ENCODE measurements at regions not wholly inside any gene's neighbourhood (a gene's known extent, or its start where the extent isn't known, plus 50 kb on each side); places are given as distances from the start of the nearest gene placed in this dataset.

DNA sequence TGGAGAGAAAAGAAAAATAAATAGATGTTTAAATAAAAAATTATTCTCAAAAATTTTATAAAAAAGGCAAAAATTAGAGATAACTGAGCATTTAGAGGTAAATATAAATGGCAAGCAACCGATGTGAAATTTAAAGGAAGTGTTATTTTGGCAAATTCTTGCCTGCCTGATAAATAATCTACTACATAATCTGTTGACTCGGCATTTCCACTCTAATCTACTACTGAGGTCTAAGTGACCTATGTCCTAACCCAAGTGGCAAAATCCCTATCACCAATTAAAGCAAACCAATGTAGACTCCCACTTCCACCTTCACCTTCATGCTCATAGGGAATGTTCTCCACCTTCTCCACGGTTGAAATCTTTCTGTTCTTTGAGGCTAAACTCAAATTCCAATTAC lies 1124.1 kb upstream of the CDH2 start:
- TF ChIP-seq SNRNP70 (IDR thresholded peaks at IDR 0.05; ENCODE audit: low read depth, low read length) (no peak), CCDC6 (CRISPR knock-in tag; IDR thresholded peaks at IDR 0.05) (no peak), EP300 (IDR thresholded peaks at IDR 0.05; ENCODE audit: low read depth in 2 of 2, low read length in 2 of 2) (no peak), EP300 (CRISPR knock-in tag; IDR thresholded peaks at IDR 0.05; ENCODE audit: borderline replicate concordance) (no peak), SAFB2 (CRISPR knock-in tag; IDR thresholded peaks at IDR 0.05; ENCODE audit: borderline replicate concordance, low read depth) (no peak)
- TF ChIP-seq, protein P1, sequence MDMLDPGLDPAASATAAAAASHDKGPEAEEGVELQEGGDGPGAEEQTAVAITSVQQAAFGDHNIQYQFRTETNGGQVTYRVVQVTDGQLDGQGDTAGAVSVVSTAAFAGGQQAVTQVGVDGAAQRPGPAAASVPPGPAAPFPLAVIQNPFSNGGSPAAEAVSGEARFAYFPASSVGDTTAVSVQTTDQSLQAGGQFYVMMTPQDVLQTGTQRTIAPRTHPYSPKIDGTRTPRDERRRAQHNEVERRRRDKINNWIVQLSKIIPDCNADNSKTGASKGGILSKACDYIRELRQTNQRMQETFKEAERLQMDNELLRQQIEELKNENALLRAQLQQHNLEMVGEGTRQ (IDR thresholded peaks at IDR 0.05; ENCODE audit: low read depth, low read length): no peak
- TF ChIP-seq, protein P1 (CRISPR knock-in tag; IDR thresholded peaks at IDR 0.05; ENCODE audit: borderline replicate concordance): no peak
